ENCODE measurements at regions not wholly inside any gene's neighbourhood (a gene's known extent, or its start where the extent isn't known, plus 50 kb on each side); places are given as distances from the start of the nearest gene placed in this dataset.
"Not testable (repeated sequence)": the region's sequence is repeated elsewhere in the genome, so short reads cannot be mapped to it uniquely, and the experiment has no call there.

- H3K79me2 ChIP-seq (ENCODE audit: low read depth), result no peaks in the 10 kb centered on the region
- H3K27me3 Mint-ChIP-seq (ENCODE audit: insufficient read depth, low read depth), result no peaks in the 10 kb centered on the region
- peaks cover 3% of the 10 kb centered on the region for H3K4me1 Mint-ChIP-seq
- TF ChIP-seq CTCF (IDR thresholded peaks at IDR 0.05) (no peak), EZH2phosphoT487 (IDR thresholded peaks at IDR 0.05) (no peak), EZH2 (IDR thresholded peaks at IDR 0.05) (no peak)
- no peaks in the 10 kb centered on the region for H3K4me1 ChIP-seq
- no peak overlapping the region for H3K4me3 Mint-ChIP-seq
- H3K9me3 ChIP-seq (ENCODE audit: low read depth), result no peaks in the 10 kb centered on the region
- no peaks in the 10 kb centered on the region for H3K36me3 Mint-ChIP-seq
- no peaks in the 10 kb centered on the region for H3F3A ChIP-seq (ENCODE audit: low read depth)
- H3K27ac ChIP-seq, result no peak overlapping the region
- H3K27me3 ChIP-seq, result no peaks in the 10 kb centered on the region
- H3K9me3 Mint-ChIP-seq, result no peaks in the 10 kb centered on the region
- no peak overlapping the region for H3K4me3 ChIP-seq
- no peaks in the 10 kb centered on the region for H3K36me3 ChIP-seq
- no peaks in the 10 kb centered on the region for H4K20me1 ChIP-seq (ENCODE audit: low read depth)
- H3K4me2 ChIP-seq, result no peak overlapping the region
- DNase-seq (ENCODE audit: low spot score), result no peak
- H3K9ac ChIP-seq, result no peak overlapping the region
- no peak overlapping the region for H2AFZ ChIP-seq (replicated peaks)
- no peak overlapping the region for H3K27ac Mint-ChIP-seq
These were observed 571.9 kb upstream of the CBLB start for GRCh38 chr3:106440672-106441071.

- Histone ChIP-seq H3K4me1 (no peaks in the 10 kb centered on the region), H3K4me3 (no peak overlapping the region), H2AFZ (replicated peaks) (peak overlapping the region; percentile 30), H4K20me1 (ENCODE audit: low read depth) (no peaks in the 10 kb centered on the region), H3K9me3 (ENCODE audit: low read depth) (no peaks in the 10 kb centered on the region), H3K27me3 (no peaks in the 10 kb centered on the region), H3K9ac (no peak overlapping the region), H3K27ac (no peak overlapping the region), H3F3A (ENCODE audit: low read depth) (no peaks in the 10 kb centered on the region), H3K79me2 (ENCODE audit: low read depth) (no peaks in the 10 kb centered on the region), H3K4me2 (no peak overlapping the region), H3K36me3 (no peaks in the 10 kb centered on the region)
- no peak overlapping the region for H3K4me3 Mint-ChIP-seq
- no peak overlapping the region for H3K27ac Mint-ChIP-seq
- no peaks in the 10 kb centered on the region for H3K4me1 Mint-ChIP-seq
- no peak for DNase-seq (ENCODE audit: low spot score)
- no peaks in the 10 kb centered on the region for H3K27me3 Mint-ChIP-seq (ENCODE audit: insufficient read depth, low read depth)
- H3K36me3 Mint-ChIP-seq, result no peaks in the 10 kb centered on the region
- peaks cover 5% of the 10 kb centered on the region for H3K9me3 Mint-ChIP-seq
- no peak for TF ChIP-seq EZH2phosphoT487 (IDR thresholded peaks at IDR 0.05)
- TF ChIP-seq EZH2 (IDR thresholded peaks at IDR 0.05), result no peak
- no peak for TF ChIP-seq CTCF (IDR thresholded peaks at IDR 0.05)
These were observed 577.5 kb upstream of the CBLB start for GRCh38 chr3:106446271-106446670.

GRCh38 chr3:106447723-106448301 is 579.0 kb upstream of the CBLB start:
- H3K9ac ChIP-seq, result no peak overlapping the region
- H3K36me3 Mint-ChIP-seq, result no peaks in the 10 kb centered on the region
- DNase-seq (ENCODE audit: low spot score), result no peak
- H3K4me3 Mint-ChIP-seq, result no peak overlapping the region
- no peak overlapping the region for H2AFZ ChIP-seq (replicated peaks)
- H3K9me3 ChIP-seq (ENCODE audit: low read depth), result no peaks in the 10 kb centered on the region
- TF ChIP-seq CTCF (IDR thresholded peaks at IDR 0.05) (no peak), EZH2phosphoT487 (IDR thresholded peaks at IDR 0.05) (no peak), EZH2 (IDR thresholded peaks at IDR 0.05) (no peak)
- no peaks in the 10 kb centered on the region for H3K79me2 ChIP-seq (ENCODE audit: low read depth)
- no peaks in the 10 kb centered on the region for H4K20me1 ChIP-seq (ENCODE audit: low read depth)
- H3K4me2 ChIP-seq, result no peak overlapping the region
- H3K36me3 ChIP-seq, result no peaks in the 10 kb centered on the region
- H3K4me1 Mint-ChIP-seq, result peaks cover 2% of the 10 kb centered on the region
- H3K27me3 ChIP-seq, result no peaks in the 10 kb centered on the region
- H3K4me1 ChIP-seq, result no peaks in the 10 kb centered on the region
- peaks cover 5% of the 10 kb centered on the region for H3K9me3 Mint-ChIP-seq
- H3F3A ChIP-seq (ENCODE audit: low read depth), result no peaks in the 10 kb centered on the region
- H3K27me3 Mint-ChIP-seq (ENCODE audit: insufficient read depth, low read depth), result no peaks in the 10 kb centered on the region
- no peak overlapping the region for H3K27ac ChIP-seq
- H3K27ac Mint-ChIP-seq, result no peak overlapping the region
- no peak overlapping the region for H3K4me3 ChIP-seq

GRCh38 chr3:106448372-106448966 is 579.7 kb upstream of the CBLB start:
- H3K36me3 ChIP-seq; H3K27me3 ChIP-seq; H3K9me3 ChIP-seq (ENCODE audit: low read depth); H3F3A ChIP-seq (ENCODE audit: low read depth); H3K4me1 ChIP-seq; H3K4me1 Mint-ChIP-seq; H3K27ac Mint-ChIP-seq; H3K36me3 Mint-ChIP-seq; H2AFZ ChIP-seq (replicated peaks); H3K4me3 ChIP-seq; H3K4me3 Mint-ChIP-seq; H3K27ac ChIP-seq; H3K79me2 ChIP-seq (ENCODE audit: low read depth); H4K20me1 ChIP-seq (ENCODE audit: low read depth); DNase-seq (ENCODE audit: low spot score); H3K4me2 ChIP-seq; H3K9ac ChIP-seq; H3K9me3 Mint-ChIP-seq; H3K27me3 Mint-ChIP-seq (ENCODE audit: insufficient read depth, low read depth): not testable (repeated sequence)

All from neural progenitor cell (in vitro differentiated cells).